ENCODE measurements at regions not wholly inside any gene's neighbourhood (a gene's known extent, or its start where the extent isn't known, plus 50 kb on each side); places are given as distances from the start of the nearest gene placed in this dataset.
"Not testable (repeated sequence)": the region's sequence is repeated elsewhere in the genome, so short reads cannot be mapped to it uniquely, and the experiment has no call there.

DNA sequence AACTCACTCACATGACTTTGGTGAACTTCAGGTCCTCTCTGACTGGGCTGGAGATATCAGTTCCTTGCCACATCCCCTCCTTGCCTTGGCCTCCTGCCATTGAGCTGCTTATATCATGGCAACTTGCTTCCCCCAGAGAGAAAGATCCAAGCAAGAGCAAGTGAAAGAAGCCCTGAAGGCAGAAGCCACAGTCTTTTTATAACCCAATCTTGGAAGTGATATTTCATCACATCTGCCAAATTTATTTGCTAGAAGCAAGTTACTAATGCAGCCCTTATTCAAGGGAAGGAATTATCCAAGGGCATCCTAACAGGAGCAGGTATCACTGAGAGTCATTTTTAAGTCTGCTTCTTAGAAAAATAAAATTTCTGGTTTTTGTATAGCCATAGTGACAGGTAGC, 127.8 kb downstream of the SLC38A4 start:
- no peak for TF ChIP-seq CTCF (IDR thresholded peaks at IDR 0.05; ENCODE audit: insufficient read depth, low read length, severe bottlenecking)
- FAIRE-seq, result no peak
- no peaks in the 10 kb centered on the region for H3K27me3 ChIP-seq (ENCODE audit: control insufficient read depth, insufficient read depth, low read length)
- DNase-seq (ENCODE audit: low read depth), result no peak
- no peak overlapping the region for H3K4me3 ChIP-seq (ENCODE audit: low read depth, low read length)
- no peaks in the 10 kb centered on the region for H3K36me3 ChIP-seq (ENCODE audit: control insufficient read depth, insufficient read depth, low read length)

DNA sequence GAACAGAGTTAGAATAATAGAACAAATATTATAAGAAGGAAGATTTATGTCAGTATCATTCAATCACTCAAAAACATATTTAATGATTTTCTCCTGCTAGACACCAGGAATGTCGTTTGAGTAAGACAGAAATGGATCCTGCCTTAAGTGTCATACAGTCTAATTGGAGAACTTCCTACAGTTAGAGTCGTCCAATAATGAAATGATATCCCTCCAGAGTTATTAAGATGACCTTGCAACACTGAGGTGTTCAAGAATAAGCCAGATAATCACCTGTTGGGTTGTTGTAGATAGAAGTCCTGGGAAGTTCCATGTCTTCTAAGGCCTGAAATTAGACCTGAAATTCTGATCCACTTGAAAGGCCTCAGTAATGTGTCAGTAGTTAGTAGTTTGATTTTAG, 132.3 kb downstream of the SLC38A4 start:
- FAIRE-seq (no peak), DNase-seq (ENCODE audit: low read depth) (no peak)
- TF ChIP-seq CTCF (IDR thresholded peaks at IDR 0.05; ENCODE audit: insufficient read depth, low read length, severe bottlenecking), result no peak
- Histone ChIP-seq H3K27me3 (ENCODE audit: control insufficient read depth, insufficient read depth, low read length) (no peaks in the 10 kb centered on the region), H3K4me3 (ENCODE audit: low read depth, low read length) (no peak overlapping the region), H3K36me3 (ENCODE audit: control insufficient read depth, insufficient read depth, low read length) (no peaks in the 10 kb centered on the region)

DNA sequence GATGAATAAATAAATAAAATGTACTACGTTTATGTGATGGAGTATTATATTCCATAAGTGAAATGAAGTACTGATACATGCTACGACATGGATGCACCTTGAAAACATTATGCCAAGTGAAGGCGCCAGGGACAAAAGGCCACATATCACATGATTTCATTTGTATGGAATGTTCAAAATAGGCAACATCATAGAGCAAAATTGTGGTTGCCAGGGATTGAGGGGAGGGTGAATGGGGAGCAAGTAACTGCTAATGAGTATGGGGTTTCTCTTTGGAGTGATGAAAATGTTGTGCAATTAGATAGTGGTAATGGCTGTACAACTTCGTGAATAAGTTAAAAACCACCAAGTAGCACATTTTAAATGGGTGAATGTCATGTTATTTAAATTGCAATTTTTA, 132.8 kb downstream of the SLC38A4 start:
- DNase-seq (ENCODE audit: low read depth) (no peak), FAIRE-seq (no peak)
- Histone ChIP-seq H3K4me3 (ENCODE audit: low read depth, low read length) (no peak overlapping the region), H3K27me3 (ENCODE audit: control insufficient read depth, insufficient read depth, low read length) (no peaks in the 10 kb centered on the region), H3K36me3 (ENCODE audit: control insufficient read depth, insufficient read depth, low read length) (no peaks in the 10 kb centered on the region)
- no peak for TF ChIP-seq CTCF (IDR thresholded peaks at IDR 0.05; ENCODE audit: insufficient read depth, low read length, severe bottlenecking)

DNA sequence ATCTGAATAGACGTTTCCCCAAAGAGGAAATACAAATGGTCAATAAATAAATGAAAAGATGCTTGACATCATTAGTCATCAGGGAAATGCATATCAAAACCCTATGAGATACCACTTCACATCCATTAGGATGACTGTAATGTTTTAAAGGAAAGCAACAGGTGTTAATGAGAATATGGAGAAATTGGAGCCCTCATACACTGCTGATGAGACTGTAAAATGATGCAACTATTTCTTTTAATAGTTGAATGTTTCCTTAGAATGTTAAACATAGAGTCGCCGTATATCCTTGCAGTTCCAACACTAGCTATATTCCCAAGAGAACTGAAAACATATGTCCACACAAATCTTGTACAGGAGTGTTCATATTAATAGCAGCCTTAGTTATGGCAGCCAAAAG, 133.2 kb downstream of the SLC38A4 start:
- no peak for FAIRE-seq
- no peak overlapping the region for H3K4me3 ChIP-seq (ENCODE audit: low read depth, low read length)
- no peak for TF ChIP-seq CTCF (IDR thresholded peaks at IDR 0.05; ENCODE audit: insufficient read depth, low read length, severe bottlenecking)
- H3K36me3 ChIP-seq (ENCODE audit: control insufficient read depth, insufficient read depth, low read length), result no peaks in the 10 kb centered on the region
- H3K27me3 ChIP-seq (ENCODE audit: control insufficient read depth, insufficient read depth, low read length), result no peaks in the 10 kb centered on the region
- no peak for DNase-seq (ENCODE audit: low read depth)

GRCh38 chr12:46686267-46686942, 139.4 kb downstream of the SLC38A4 start:
- TF ChIP-seq CTCF (IDR thresholded peaks at IDR 0.05; ENCODE audit: insufficient read depth, low read length, severe bottlenecking), result no peak
- Histone ChIP-seq H3K27me3 (ENCODE audit: control insufficient read depth, insufficient read depth, low read length) (no peaks in the 10 kb centered on the region), H3K36me3 (ENCODE audit: control insufficient read depth, insufficient read depth, low read length) (no peaks in the 10 kb centered on the region), H3K4me3 (ENCODE audit: low read depth, low read length) (no peak overlapping the region)
- no peak for DNase-seq (ENCODE audit: low read depth)
- FAIRE-seq, result no peak

DNA sequence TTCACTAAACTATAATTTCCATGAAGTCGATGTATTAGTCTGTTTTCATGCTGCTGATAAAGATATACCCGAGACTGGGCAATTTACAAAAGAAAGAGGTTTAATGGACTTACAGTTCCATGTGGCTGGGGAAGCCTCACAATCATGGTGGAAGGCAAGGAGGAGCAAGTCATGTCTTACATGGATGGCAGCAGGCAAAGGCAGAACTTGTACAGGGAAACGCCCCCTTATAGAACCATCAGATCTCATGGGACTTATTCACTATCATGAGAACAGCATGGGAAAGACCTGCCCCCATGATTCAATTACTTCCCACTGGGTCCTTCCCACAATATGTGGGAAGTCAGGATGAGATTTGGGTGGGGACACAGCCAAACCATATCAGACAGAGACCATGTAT, 141.6 kb downstream of the SLC38A4 start:
- H3K36me3 ChIP-seq (ENCODE audit: control insufficient read depth, insufficient read depth, low read length); DNase-seq (ENCODE audit: low read depth); FAIRE-seq; H3K27me3 ChIP-seq (ENCODE audit: control insufficient read depth, insufficient read depth, low read length); H3K4me3 ChIP-seq (ENCODE audit: low read depth, low read length): not testable (repeated sequence)

Measured in bronchial epithelial cell (primary cell).